HG02571 (cell line): ENCODE measurements at regions not wholly inside any gene's neighbourhood (a gene's known extent, or its start where the extent isn't known, plus 50 kb on each side); places are given as distances from the start of the nearest gene placed in this dataset.

Source experiments
- ATAC-seq: cut with Tn5 transposase; IDR thresholded peaks from one replicate; pipeline ENCODE4 v1.9.1; 2021; ENCODE audit warnings: mild to moderate bottlenecking, moderate library complexity; ENCODE audit not compliant: unreplicated experiment

GRCh38 chr5:87954121-87954520 is 314.5 kb downstream of the TMEM161B start:
- ATAC-seq, result no peak

- no peak for ATAC-seq
Observed at GRCh38 chr5:87951661-87952060, 317.0 kb downstream of the TMEM161B start.

DNA sequence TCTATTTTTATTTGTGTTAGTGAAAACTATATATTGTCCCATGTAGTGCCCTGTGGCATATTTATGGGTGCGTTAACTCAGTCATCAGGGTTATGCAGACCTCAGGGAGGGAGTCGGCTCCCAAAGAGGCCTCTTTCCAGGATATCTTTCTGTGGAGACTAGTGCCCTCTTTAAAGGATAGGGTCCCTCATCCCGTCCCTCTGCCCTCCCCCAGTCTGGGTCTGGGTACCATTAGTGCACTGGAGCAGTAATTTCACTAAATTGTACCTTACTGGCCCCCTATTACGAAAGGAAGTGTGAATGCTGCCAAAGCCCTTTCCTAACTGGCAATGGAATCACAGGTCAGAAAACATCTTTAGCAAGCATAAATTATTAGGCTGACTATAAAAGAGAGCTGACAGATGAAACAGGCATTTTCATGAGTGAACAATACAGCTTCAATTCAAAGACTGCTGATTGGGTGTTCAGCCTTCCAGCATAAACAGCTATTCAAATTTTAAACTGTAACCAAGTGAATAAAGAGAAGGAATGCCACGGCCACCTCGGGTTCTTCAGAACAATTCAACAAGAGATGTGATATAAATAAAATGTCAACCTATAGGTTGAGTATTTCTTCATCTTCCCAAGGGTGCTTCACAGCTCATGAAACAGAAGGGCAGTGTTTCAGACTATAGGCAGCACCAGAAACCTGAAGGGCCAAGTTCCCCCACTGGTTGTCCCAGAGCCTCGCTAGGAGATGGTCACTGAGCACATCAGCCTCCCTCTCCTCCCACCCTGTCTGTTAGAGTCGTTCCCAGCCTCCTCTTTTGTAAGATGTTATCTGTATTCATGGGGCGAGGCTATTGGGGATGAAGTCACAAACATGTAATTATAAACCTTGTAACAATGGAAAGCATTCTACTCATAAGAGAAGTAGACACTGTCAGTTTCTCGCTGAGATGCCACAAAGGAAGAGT is 318.7 kb downstream of the TMEM161B start:
- no peak for ATAC-seq

DNA sequence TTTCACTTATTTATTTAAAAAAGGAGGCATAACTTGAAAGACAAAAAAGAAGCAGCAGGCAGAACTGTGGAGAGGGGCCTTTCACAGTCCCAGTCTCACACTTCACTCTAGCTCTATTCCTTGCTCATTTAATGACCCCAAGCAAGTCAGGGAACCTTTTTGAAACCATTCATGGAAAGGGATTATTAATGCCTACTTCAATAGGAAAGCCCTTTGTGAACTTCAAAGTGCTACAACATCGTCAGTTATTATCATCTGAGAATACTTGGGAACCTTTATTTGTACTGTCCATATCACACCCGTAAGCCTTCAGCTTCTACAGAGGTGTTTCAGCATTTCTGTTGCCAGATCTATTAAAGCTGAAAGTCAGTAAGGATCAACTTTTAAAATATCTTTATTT is 320.2 kb downstream of the TMEM161B start:
- no peak for ATAC-seq

GRCh38 chr5:87946271-87946670 is 322.4 kb downstream of the TMEM161B start:
- no peak for ATAC-seq

GRCh38 chr5:87945286-87945650 is 323.4 kb downstream of the TMEM161B start:
- no peak for ATAC-seq

DNA sequence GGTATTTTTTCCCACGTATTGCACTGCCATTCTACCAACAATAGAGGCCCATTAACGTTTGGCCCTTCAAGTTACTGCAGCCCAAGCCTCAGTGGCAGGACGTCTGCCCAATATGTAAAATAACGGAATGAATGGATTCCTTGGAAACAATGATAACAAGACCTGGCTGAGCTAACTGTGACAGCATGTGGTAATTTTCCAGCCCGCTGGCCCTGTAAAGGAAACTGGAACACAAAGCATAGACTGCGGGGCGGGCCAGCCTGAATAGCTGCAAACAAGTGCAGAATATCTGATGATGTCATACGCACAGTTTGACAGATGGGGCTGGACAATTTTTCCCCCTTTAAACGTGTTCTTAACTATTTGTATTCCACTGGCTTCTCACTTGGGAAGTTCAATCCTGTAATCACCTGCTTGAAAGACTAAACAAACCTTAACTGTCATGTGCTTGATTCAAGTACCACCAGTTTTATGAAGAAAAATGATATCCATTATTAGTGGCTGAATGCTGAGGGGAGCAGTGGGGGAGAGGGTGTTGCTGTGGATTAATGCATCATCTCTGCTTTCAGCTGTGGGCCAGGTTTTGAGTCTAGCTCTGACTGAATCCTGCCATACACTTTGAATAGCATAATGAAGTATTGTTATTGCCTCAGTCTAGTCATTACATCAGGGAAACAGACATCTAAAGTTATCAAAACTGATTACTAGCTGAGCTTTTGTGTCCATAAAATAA is 323.9 kb downstream of the TMEM161B start:
- no peak for ATAC-seq

- ATAC-seq, result no peak
Observed at GRCh38 chr5:87940775-87941174, 327.9 kb downstream of the TMEM161B start.

DNA sequence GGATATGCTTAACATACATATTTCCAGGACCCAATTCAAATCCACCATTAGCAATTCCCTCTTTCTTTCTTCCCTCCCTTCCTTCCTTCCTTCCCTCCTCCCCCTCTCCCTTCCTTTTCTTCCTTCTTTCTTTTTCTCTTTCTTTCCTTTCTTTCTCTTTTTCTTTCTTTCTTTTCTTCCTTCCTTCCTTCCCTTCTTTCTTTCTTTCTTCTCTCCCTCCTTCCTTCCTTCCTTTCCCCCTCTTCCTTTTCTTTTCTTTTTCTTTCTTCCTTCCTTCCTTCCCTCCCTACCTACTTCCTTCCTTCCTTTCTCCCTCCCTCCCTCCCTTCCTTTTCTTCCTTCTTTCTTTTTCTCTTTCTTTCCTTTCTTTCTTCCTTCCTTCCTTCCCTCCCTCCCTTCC is 332.0 kb downstream of the TMEM161B start:
- ATAC-seq, result no peak

DNA sequence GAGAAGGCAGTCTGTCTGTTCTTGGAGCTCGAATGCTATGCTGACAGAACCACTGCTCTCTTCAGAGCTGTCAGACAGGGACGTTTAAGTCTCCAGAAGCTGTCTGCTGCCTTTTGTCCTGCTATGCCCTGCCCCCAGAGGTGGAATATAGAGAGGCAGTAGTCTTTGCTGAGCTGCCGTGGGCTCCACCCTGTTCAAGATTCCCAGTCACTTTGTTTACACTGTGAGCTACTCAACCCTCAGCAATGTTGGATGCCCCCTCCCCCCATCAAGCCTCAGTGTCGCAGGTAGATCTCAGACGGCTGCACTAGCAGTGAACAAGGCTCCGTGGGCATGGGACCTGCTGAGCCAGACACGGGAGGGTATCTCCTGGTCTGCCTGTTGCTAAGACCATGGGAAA is 344.2 kb downstream of the TMEM161B start:
- ATAC-seq, result no peak

GRCh38 chr5:87916320-87916719 is 352.3 kb downstream of the TMEM161B start:
- ATAC-seq, result no peak

DNA sequence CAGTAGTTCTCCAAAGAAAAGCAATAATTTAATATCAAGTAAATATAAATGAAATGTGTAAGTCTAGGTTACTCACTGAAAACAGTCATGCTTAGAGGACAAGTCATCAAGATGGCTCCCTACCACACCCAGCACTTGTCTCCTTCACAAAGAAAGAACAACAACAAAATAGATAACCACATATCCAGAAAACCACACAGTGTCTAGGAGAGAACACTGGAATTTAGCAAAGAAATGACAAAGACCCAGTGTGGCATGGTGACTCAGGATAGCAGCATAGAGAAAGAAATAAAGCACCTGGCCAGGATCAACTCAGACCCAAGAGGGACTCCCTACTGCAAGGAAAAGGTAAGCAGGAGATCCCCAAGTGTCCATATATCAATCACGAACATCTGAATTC is 356.2 kb downstream of the TMEM161B start:
- ATAC-seq, result no peak

- ATAC-seq, result no peak
Observed at GRCh38 chr5:87909382-87909781, 359.3 kb downstream of the TMEM161B start.

DNA sequence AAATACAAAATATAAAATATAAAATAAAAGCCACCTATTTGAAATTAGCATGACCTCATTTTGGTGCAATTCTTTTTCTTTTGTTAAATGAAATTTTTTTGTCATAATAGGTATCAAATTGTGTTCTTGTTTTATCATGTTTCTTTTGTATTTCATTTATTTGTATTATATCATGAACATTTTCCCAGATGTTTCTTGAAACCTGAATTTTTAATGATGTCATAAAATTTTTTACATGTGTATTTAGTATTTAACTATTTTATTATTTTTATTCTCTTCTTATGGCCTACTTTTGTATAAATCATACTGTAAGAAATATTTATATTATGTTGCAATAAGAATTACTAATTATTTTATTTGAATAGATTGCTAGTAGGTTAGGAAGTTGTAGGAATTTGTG is 361.7 kb downstream of the TMEM161B start:
- no peak for ATAC-seq

DNA sequence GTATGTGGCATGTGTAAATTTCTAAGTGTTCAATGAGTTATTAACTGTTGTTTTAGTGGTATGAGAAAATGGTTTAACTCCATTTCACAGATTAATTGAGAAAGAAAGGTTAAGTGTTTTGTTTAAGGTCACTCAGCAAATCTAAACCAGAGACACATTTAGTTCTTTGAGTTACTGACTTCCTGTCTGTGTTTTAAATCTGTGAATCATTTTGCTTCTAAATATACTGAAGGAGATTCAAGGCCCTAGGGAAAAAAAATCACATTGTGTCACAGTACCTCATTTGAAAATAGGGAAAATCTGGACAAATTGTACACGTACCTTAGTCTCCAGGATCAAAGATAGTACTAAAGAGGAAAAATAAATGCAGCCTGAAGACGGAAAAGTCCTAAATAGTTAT is 368.2 kb downstream of the TMEM161B start:
- no peak for ATAC-seq

DNA sequence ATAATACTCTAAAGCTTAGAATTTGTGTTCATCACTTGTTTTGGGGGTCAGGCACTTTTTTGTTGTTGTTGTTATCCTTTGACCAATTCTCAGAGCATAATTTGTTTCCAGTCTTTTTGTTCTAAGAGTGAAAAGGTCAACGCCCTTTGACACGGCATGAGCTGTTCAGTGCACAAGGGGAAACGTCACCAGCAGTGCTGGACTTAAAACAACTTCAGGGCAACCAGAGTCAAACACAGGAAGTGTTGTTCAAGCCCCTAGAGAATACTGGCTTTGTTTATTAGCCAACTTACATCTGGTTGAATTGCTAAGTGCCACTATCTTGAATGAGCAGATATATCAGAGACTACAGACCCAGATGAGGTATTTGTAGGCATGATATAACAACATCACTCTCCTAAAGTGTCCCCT is 368.9 kb downstream of the TMEM161B start:
- no peak for ATAC-seq

GRCh38 chr5:87899208-87899661 is 369.4 kb downstream of the TMEM161B start:
- no peak for ATAC-seq

- ATAC-seq, result no peak
Observed at GRCh38 chr5:87898574-87898973, 370.1 kb downstream of the TMEM161B start.

- no peak for ATAC-seq
Observed at GRCh38 chr5:87888139-87888538, 380.5 kb downstream of the TMEM161B start.

DNA sequence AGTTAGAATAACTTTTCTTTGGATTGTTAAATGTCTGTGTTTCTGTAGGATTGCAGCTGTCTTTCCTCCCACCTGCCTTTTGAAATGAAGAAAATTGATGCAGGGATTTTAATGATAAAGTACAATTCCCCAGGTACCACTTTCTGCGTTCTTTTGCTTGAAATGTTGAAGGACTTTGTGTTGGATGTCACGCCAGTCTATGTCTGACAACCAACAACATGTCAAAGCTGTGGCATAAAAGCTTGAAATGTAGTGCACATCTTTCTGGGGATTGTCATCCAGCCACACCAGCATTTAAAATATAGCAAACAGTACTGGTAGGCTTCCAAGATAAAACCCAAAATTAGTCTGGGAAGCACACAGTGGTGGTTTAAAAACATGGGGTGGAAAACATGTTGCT is 381.4 kb downstream of the TMEM161B start:
- no peak for ATAC-seq

GRCh38 chr5:87886164-87886563 is 382.5 kb downstream of the TMEM161B start:
- ATAC-seq, result no peak

DNA sequence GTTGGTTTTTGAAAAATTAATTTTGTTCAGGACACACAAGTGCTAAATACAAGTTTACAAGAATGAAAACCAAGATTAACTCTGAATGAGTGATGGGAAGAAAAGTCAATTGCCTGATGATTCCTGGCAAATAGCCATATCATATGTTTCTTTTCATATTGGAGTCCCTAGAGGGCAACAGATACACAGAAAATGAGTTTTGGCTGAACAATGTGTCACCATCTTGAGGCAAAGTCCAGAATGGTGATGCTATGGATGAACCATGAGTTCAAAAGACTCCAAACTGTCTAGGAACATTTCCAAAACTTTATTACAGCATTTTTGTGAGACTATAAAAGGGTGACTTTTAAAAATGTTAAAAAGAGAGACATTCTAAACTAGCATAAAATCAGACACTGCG is 382.9 kb downstream of the TMEM161B start:
- no peak for ATAC-seq
